ENCODE measurements at regions not wholly inside any gene's neighbourhood (a gene's known extent, or its start where the extent isn't known, plus 50 kb on each side); places are given as distances from the start of the nearest gene placed in this dataset.

DNA sequence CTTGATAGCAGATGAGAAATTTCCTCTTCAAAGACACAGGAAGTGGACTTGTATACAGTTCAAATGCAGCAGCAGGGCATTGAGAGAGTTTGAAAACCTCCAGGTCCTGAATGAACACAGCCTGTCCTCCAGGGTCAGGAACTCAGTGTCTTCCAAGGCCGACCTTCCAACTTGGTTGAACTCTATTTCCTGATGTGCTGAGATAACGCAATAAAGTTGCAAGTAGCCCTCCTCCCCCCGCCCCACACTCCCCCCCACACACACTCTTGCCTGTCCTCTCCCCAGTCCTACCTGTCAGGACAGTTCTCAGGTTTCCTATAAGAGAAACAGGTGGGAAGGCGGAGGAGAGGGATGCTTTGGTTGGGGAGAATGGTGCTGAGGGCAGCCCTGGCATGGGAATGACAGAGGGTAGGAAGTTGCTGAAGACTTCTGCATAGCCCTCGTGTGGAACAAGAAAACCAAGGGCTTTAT, 90.0 kb downstream of the CCDC71L start:
- Histone ChIP-seq H3K4me1 (peaks cover 13% of the 10 kb centered on the region), H3K9me3 (no peaks in the 10 kb centered on the region), H3K27me3 (ENCODE audit: insufficient read depth in 3 of 3, low read length in 2 of 3) (no peaks in the 10 kb centered on the region), H3K36me3 (ENCODE audit: insufficient read depth in 1 of 2, low read depth in 1 of 2) (no peaks in the 10 kb centered on the region), H3K27ac (no peak overlapping the region), H3K4me3 (no peak overlapping the region)
- intact Hi-C loops (cut with DNase I): no loop called here
- no peak for DNase-seq
- WGBS, 3 donors: 52 to 61% (median 55%) methylated on average over 5 of the region's 5 CpGs
- ATAC-seq: no peak
- no peak for TF ChIP-seq CTCF (IDR thresholded peaks at IDR 0.05)

DNA sequence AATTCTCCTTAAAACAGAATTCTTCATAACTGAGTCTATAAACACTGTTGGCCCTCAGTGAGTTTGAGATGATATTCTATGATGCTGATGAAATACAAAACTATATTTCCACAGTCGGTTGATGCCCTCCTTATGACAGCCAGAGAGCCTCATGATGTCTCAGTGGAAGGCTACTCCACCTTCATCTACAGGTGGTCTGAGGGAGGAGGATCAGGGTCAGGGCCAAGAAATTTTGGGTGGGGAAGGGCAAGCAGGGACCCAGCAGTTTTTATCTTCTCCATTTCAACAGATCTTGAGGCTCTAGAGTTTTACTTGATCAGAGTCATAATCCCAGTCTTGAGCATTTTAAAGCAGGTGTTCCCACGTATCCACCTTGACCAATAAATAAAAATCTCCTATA, 90.8 kb downstream of the CCDC71L start:
- Histone ChIP-seq H3K4me1 (peaks cover 13% of the 10 kb centered on the region), H3K9me3 (no peaks in the 10 kb centered on the region), H3K36me3 (ENCODE audit: insufficient read depth in 1 of 2, low read depth in 1 of 2) (no peaks in the 10 kb centered on the region), H3K27me3 (ENCODE audit: insufficient read depth in 3 of 3, low read length in 2 of 3) (no peaks in the 10 kb centered on the region), H3K4me3 (no peak overlapping the region), H3K27ac (no peak overlapping the region)
- ATAC-seq (no peak), DNase-seq (no peak)
- no peak for TF ChIP-seq CTCF (IDR thresholded peaks at IDR 0.05)
- WGBS, 3 donors: 72 to 89% (median 83%) methylated on average over 2 of the region's 2 CpGs
- intact Hi-C loops (cut with DNase I): no loop called here

- no peak overlapping the region for H3K27ac ChIP-seq
- DNase-seq: no peak
- intact Hi-C loops (cut with DNase I): no loop called here
- 89 to 92% (median 91%) methylated on average over 10 of the region's 10 CpGs for WGBS, 3 donors
- H3K27me3 ChIP-seq (ENCODE audit: insufficient read depth in 3 of 3, low read length in 2 of 3): no peaks in the 10 kb centered on the region
- no peaks in the 10 kb centered on the region for H3K36me3 ChIP-seq (ENCODE audit: insufficient read depth in 1 of 2, low read depth in 1 of 2)
- TF ChIP-seq CTCF (IDR thresholded peaks at IDR 0.05): no peak
- no peaks in the 10 kb centered on the region for H3K9me3 ChIP-seq
- H3K4me3 ChIP-seq: no peak overlapping the region
- no peak for ATAC-seq
- peaks cover 13% of the 10 kb centered on the region for H3K4me1 ChIP-seq
Measured at GRCh38 chr7:106569500-106569929, 91.4 kb downstream of the CCDC71L start.

DNA sequence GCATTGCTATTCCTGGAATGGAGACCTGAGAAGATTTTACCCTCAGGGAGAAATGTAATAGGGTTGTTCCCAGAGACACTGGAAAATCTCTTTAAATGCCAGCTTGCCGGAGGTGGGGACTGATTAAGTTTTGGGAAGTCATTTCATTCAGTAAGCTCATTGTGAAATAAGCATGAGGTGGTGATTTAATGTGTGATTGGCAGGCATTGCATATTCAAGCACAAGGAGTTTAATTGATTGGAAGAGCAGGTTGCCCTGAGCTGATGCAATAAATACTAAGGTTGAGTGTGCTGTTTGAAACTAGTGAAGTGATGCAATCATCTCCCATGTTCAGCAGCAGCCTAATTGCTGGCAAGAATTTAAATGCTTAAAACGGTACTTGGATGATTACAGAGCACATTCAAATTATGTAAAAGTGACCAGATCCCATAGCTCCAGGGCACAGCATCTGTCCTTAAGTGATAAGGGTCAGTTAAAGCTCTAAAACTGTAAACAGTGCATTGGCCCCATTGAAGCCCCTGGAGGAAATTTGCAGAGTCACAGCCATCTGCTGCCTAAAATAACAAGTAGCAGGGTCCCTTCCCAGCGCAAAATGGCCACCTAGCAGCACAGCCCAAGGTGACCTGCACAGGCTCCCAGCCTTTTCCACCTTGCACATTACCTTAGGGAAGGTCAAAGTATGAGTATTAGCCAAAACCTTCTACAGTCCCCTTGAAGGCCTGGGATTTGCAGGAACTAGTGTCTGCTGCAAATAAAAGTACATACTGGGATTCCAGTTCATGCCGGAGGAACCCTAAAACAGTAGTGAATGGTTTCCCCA, 92.1 kb downstream of the CCDC71L start:
- TF ChIP-seq CTCF (IDR thresholded peaks at IDR 0.05): no peak
- DNase-seq: no peak
- ATAC-seq: peak; percentile 69 to 79 (median 76)
- Histone ChIP-seq H3K27me3 (ENCODE audit: insufficient read depth in 3 of 3, low read length in 2 of 3) (no peaks in the 10 kb centered on the region), H3K27ac (no peak overlapping the region), H3K36me3 (ENCODE audit: insufficient read depth in 1 of 2, low read depth in 1 of 2) (no peaks in the 10 kb centered on the region), H3K9me3 (no peaks in the 10 kb centered on the region), H3K4me1 (peaks cover 13% of the 10 kb centered on the region), H3K4me3 (no peak overlapping the region)
- 39 to 57% (median 44%) methylated on average over 4 of the region's 4 CpGs for WGBS, 3 donors
- intact Hi-C loops (cut with DNase I): no loop called here
